ENCODE measurements at regions not wholly inside any gene's neighbourhood (a gene's known extent, or its start where the extent isn't known, plus 50 kb on each side); places are given as distances from the start of the nearest gene placed in this dataset.

GRCh38 chr13:21895779-21896178 lies 224.9 kb downstream of the FGF9 start:
- no peaks in the 10 kb centered on the region for H3K4me1 ChIP-seq (ENCODE audit: insufficient read depth, low read length)
- Mint-ChIP-seq H3K27ac (no peak overlapping the region; a peak in 1 of 7 replicates), H3K36me3 (ENCODE audit: insufficient read depth in 1 of 3, low read depth in 3 of 3) (no peaks in the 10 kb centered on the region), H3K4me3 (no peak overlapping the region), H3K9me3 (no peaks in the 10 kb centered on the region), H3K27me3 (ENCODE audit: low read depth) (no peaks in the 10 kb centered on the region), H3K4me1 (peaks cover 5 to 17% of the 10 kb centered on the region in 2 experiments)
- DNase-seq: no peak
- no peak overlapping the region for H3K4ac ChIP-seq (ENCODE audit: low read depth, low read length)
- H2BK12ac ChIP-seq (ENCODE audit: insufficient read length, low read depth, low read length): no peak overlapping the region
- H4K20me1 ChIP-seq (ENCODE audit: control insufficient read depth, insufficient read depth, insufficient read length): no peaks in the 10 kb centered on the region
- no peak overlapping the region for H3K18ac ChIP-seq (ENCODE audit: insufficient read length, low read depth, low read length)
- H3K79me2 ChIP-seq (ENCODE audit: insufficient read depth, low read length): no peaks in the 10 kb centered on the region
- no peaks in the 10 kb centered on the region for H3K23me2 ChIP-seq (ENCODE audit: insufficient read length, low read depth, low read length, poor library complexity, severe bottlenecking)
- H2BK5ac ChIP-seq (ENCODE audit: insufficient read length, low read length): no peak overlapping the region
- H3K27me3 ChIP-seq (ENCODE audit: insufficient read depth, low read length): no peaks in the 10 kb centered on the region
- no peak overlapping the region for H2BK20ac ChIP-seq (ENCODE audit: low read depth, low read length, poor library complexity, severe bottlenecking)
- no peak overlapping the region for H3K27ac ChIP-seq (ENCODE audit: insufficient read length, low read depth, low read length)
- H3K9ac ChIP-seq (ENCODE audit: extremely low read depth, insufficient read length, low read length): no peak overlapping the region
- no peaks in the 10 kb centered on the region for H3K9me3 ChIP-seq (ENCODE audit: control insufficient read depth, low read depth, low read length)
- no peak overlapping the region for H2AK5ac ChIP-seq (ENCODE audit: insufficient read length, low read length)
- no peak overlapping the region for H4K91ac ChIP-seq (ENCODE audit: insufficient read length, low read depth, low read length)
- H3K79me1 ChIP-seq (ENCODE audit: insufficient read depth, low read depth, low read length, poor library complexity, severe bottlenecking): no peaks in the 10 kb centered on the region
- no peak overlapping the region for H3K56ac ChIP-seq (ENCODE audit: insufficient read length, low read depth, low read length)
- no peak overlapping the region for H4K8ac ChIP-seq (replicated peaks; ENCODE audit: insufficient read length, low read depth, low read length)
- no peak overlapping the region for H4K5ac ChIP-seq (ENCODE audit: insufficient read length, low read depth, low read length)
- no peak overlapping the region for H3K23ac ChIP-seq (ENCODE audit: insufficient read length, low read depth, low read length)
- no CpG with 5 or more reads among the region's 4 CpGs for WGBS (ENCODE audit: extremely low coverage, insufficient read length, low lambda C conversion rate)
- H3T11ph ChIP-seq (ENCODE audit: low read length): no peak overlapping the region
- TF ChIP-seq, protein P1, sequence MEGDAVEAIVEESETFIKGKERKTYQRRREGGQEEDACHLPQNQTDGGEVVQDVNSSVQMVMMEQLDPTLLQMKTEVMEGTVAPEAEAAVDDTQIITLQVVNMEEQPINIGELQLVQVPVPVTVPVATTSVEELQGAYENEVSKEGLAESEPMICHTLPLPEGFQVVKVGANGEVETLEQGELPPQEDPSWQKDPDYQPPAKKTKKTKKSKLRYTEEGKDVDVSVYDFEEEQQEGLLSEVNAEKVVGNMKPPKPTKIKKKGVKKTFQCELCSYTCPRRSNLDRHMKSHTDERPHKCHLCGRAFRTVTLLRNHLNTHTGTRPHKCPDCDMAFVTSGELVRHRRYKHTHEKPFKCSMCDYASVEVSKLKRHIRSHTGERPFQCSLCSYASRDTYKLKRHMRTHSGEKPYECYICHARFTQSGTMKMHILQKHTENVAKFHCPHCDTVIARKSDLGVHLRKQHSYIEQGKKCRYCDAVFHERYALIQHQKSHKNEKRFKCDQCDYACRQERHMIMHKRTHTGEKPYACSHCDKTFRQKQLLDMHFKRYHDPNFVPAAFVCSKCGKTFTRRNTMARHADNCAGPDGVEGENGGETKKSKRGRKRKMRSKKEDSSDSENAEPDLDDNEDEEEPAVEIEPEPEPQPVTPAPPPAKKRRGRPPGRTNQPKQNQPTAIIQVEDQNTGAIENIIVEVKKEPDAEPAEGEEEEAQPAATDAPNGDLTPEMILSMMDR (conservative IDR thresholded peaks at IDR 0.05): no peak
- no peak overlapping the region for H3K14ac ChIP-seq (ENCODE audit: insufficient read depth, low read length)
- no peak overlapping the region for H2AFZ ChIP-seq (ENCODE audit: low read length)
- H2BK120ac ChIP-seq (ENCODE audit: low read depth, low read length, poor library complexity, severe bottlenecking): no peak overlapping the region
- H3K4me2 ChIP-seq (ENCODE audit: insufficient read depth, insufficient read length, low read length): no peak overlapping the region
- no peak overlapping the region for H2BK15ac ChIP-seq (ENCODE audit: low read depth, low read length)
